ENCODE measurements at regions not wholly inside any gene's neighbourhood (a gene's known extent, or its start where the extent isn't known, plus 50 kb on each side); places are given as distances from the start of the nearest gene placed in this dataset.
A peak's percentile ranks its signal among the peaks of the same experiment; 100 is the strongest.

GRCh38 chr9:759983-760736 lies 81.3 kb upstream of the DMRT1 start:
- H3K9me3 ChIP-seq, result no peaks in the 10 kb centered on the region
- TF ChIP-seq CTCF (IDR thresholded peaks at IDR 0.05), result no peak

GRCh38 chr9:761176-761792 lies 80.2 kb upstream of the DMRT1 start:
- Histone ChIP-seq H3K4me1 (peaks cover 0 to 14% of the 10 kb centered on the region in 2 donors), H3K4me3 (no peak overlapping the region), H3K27me3 (no peaks in the 10 kb centered on the region), H3K36me3 (no peaks in the 10 kb centered on the region), H3K9me3 (no peaks in the 10 kb centered on the region), H3K27ac (no peak overlapping the region)
- ATAC-seq (peak; percentile 58), DNase-seq (peak in 1 of 4 donors; percentile 63)
- TF ChIP-seq CTCF (IDR thresholded peaks at IDR 0.05), result no peak
- intact Hi-C loops (cut with DNase I), result loop anchor here in 1 of 2 donors (5.0 kb wide), 1 partner anchor 149 kb away; no protein-coding TSS in a partner anchor

More at GRCh38 chr9:759983-760736, 81.3 kb upstream of the DMRT1 start:
- no peaks in the 10 kb centered on the region for H3K27me3 ChIP-seq
- no peak overlapping the region for H3K4me3 ChIP-seq
- DNase-seq (no peak), ATAC-seq (no peak)
- peaks cover 0 to 25% of the 10 kb centered on the region in 2 donors for H3K4me1 ChIP-seq
- H3K27ac ChIP-seq, result no peak overlapping the region
- intact Hi-C loops (cut with DNase I), result loop anchor here in 1 of 2 donors (5.0 kb wide), 1 partner anchor 148 kb away; no protein-coding TSS in a partner anchor
- no peaks in the 10 kb centered on the region for H3K36me3 ChIP-seq

- ATAC-seq (no peak), DNase-seq (no peak)
- Histone ChIP-seq H3K27me3 (no peaks in the 10 kb centered on the region), H3K27ac (no peak overlapping the region), H3K4me3 (no peak overlapping the region), H3K36me3 (no peaks in the 10 kb centered on the region), H3K4me1 (peaks cover 0 to 8% of the 10 kb centered on the region in 2 donors), H3K9me3 (no peaks in the 10 kb centered on the region)
- TF ChIP-seq CTCF (IDR thresholded peaks at IDR 0.05), result no peak
- intact Hi-C loops (cut with DNase I), result loop anchor here in 1 of 2 donors (5.0 kb wide), 1 partner anchor 150 kb away; no protein-coding TSS in a partner anchor
Observed at GRCh38 chr9:761793-762560, 79.5 kb upstream of the DMRT1 start.

- ATAC-seq, result no peak
- no peak for TF ChIP-seq CTCF (IDR thresholded peaks at IDR 0.05)
- Histone ChIP-seq H3K9me3 (no peaks in the 10 kb centered on the region), H3K4me1 (peaks cover 0 to 2% of the 10 kb centered on the region in 2 donors), H3K36me3 (no peaks in the 10 kb centered on the region), H3K27me3 (no peaks in the 10 kb centered on the region), H3K4me3 (no peak overlapping the region), H3K27ac (no peak overlapping the region)
- intact Hi-C loops (cut with DNase I), result loop anchor here in 1 of 2 donors (5.0 kb wide), 1 partner anchor 151 kb away; no protein-coding TSS in a partner anchor
- no peak for DNase-seq
Observed at GRCh38 chr9:763692-764091, 77.8 kb upstream of the DMRT1 start.

All from left lung (tissue), 4 donors.